ENCODE measurements at regions not wholly inside any gene's neighbourhood (a gene's known extent, or its start where the extent isn't known, plus 50 kb on each side); places are given as distances from the start of the nearest gene placed in this dataset.

DNA sequence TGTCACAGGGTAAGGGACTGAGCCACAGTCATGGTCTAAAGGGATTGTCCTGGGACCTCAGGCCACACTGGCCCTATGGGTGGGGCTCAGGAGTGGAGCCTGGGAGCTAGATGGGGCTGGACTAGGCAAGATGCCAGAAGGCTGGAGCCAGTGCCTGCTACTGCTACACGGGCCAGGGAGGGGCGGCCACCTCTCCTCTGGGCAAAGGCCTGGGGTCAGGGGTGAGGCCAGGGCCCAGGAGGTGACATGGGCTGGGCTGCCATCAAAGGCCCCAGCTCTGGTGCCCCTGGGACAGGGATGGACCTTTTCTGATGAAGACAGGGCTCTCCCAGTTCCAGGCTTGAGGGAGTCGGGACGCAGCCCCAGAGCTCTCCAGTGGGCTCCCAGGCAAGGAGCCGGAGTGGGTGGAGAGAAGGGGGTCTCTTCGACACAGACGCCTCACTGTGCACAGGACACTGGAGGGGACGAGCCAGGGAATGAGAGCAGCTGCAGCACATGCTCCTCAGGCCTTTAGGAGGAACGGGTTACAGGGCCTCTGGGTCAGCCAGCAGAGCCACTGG, 62.1 kb upstream of the IQSEC1 start:
- H3K4me3 ChIP-seq (ENCODE audit: low read depth, low read length), result no peak overlapping the region
- TF ChIP-seq, protein P1, sequence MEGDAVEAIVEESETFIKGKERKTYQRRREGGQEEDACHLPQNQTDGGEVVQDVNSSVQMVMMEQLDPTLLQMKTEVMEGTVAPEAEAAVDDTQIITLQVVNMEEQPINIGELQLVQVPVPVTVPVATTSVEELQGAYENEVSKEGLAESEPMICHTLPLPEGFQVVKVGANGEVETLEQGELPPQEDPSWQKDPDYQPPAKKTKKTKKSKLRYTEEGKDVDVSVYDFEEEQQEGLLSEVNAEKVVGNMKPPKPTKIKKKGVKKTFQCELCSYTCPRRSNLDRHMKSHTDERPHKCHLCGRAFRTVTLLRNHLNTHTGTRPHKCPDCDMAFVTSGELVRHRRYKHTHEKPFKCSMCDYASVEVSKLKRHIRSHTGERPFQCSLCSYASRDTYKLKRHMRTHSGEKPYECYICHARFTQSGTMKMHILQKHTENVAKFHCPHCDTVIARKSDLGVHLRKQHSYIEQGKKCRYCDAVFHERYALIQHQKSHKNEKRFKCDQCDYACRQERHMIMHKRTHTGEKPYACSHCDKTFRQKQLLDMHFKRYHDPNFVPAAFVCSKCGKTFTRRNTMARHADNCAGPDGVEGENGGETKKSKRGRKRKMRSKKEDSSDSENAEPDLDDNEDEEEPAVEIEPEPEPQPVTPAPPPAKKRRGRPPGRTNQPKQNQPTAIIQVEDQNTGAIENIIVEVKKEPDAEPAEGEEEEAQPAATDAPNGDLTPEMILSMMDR (IDR thresholded peaks at IDR 0.05; ENCODE audit: borderline replicate concordance, insufficient read depth, low read depth, low read length), result no peak

DNA sequence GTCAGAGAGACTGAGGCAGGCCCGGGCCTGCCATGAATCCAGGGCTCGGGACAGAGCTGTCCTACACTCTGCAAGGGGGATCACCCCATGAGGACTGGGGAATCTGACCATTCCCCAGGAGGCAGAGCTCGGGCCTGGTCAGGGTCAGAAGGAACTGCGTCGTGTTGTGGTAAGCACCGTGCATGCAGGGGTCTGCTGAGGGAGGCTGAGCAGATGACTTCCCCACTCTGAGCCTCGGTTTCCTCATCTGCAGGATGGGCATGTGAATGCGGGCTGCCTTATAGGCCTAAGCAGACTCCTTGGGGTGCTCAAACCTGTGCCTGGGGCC, 61.6 kb upstream of the IQSEC1 start:
- no peak overlapping the region for H3K4me3 ChIP-seq (ENCODE audit: low read depth, low read length)
- TF ChIP-seq, protein P1 (IDR thresholded peaks at IDR 0.05; ENCODE audit: borderline replicate concordance, insufficient read depth, low read depth, low read length), result no peak

DNA sequence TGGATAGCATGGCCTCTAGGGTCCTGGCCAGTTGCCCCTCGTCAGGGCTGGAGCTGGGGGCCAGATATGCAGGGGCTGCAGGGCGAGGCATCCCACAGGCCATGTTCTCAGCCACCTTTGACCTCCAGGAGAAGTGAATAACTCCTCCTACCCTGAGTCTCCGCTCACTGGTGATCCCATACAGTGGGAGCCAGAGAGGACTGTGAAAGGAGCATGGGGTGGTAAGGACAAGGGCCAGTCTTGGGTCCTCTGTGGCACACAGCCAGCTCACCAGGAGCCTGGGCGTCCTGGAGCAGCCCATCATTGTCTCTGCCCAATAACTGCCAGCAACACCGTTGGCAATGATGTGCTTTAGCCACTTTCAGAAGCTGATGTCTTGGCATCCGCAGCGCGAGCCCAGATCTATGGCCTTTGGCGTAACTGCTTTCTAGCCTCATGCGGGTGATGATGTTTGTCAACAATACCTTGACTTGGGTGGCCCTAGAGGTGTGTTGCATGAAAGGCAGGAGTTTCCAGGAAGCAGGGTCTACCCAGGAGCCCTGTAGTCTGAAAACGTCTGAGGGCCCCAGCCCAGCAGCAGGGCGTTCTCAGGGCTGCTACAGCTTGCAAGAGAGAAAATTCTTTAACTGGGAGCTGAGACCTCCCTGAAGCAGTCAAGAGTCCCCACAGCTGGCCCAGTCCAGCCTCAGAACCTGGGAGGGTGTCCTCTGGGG, 61.1 kb upstream of the IQSEC1 start:
- TF ChIP-seq, protein P1 (IDR thresholded peaks at IDR 0.05; ENCODE audit: borderline replicate concordance, insufficient read depth, low read depth, low read length), result no peak
- H3K4me3 ChIP-seq (ENCODE audit: low read depth, low read length), result no peak overlapping the region

DNA sequence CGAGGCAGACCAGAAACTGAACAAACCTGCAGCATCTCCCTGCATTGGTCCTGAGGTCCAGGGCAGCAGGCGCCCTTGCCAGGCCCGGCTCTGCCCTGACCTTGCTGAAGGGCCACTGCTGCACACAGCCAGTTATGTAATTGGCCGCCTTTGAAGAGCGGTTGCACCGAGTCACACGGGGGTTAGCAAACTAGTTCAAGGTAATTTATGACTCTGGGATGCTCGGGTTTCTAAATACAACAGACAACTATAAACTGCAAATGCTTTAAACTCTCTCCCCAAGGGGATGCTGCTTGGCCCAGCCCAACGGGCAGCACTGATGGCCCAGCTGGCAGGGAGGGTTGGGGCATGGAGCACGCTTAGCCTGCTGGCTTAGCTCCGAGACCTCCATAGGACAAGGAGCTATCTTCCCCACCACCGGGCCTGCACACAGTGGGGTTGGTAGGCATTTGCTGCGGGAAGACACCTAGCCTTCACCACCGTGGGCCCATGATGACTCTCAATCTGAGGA, 60.3 kb upstream of the IQSEC1 start:
- H3K4me3 ChIP-seq (ENCODE audit: low read depth, low read length), result no peak overlapping the region
- TF ChIP-seq, protein P1 (IDR thresholded peaks at IDR 0.05; ENCODE audit: borderline replicate concordance, insufficient read depth, low read depth, low read length), result no peak

DNA sequence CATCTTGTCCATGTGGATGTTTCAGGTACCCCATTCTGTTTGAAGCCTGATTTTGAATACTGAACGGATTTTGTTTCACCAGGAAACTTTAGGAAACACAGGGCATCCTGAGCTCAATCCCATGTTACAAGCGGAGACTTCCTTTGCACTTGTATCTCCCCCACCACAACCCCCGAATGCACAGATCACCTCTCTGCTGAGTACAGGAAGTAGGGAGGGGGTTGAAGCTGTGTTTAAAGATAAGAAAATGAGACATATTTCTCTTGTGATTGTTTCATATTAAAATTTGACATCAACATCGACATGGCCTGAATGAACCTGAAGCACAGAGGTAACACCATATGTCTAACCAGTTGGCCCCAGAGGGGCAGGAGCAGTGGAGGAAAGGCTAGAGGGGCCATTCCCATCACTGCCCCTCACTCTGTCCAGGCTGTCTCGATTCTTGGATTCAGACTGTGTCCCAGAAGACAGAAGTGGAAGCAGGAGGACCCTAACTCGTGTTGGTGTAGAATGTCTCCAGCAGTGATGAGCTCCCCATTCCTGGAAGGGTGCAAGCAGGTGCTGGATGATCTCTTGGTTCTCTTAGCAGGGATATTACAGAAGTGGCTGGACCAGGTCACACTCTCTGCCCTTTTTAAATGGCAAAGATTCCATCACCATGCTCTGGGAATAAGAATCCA, 59.6 kb upstream of the IQSEC1 start:
- no peak overlapping the region for H3K4me3 ChIP-seq (ENCODE audit: low read depth, low read length)
- TF ChIP-seq, protein P1 (IDR thresholded peaks at IDR 0.05; ENCODE audit: borderline replicate concordance, insufficient read depth, low read depth, low read length), result no peak

DNA sequence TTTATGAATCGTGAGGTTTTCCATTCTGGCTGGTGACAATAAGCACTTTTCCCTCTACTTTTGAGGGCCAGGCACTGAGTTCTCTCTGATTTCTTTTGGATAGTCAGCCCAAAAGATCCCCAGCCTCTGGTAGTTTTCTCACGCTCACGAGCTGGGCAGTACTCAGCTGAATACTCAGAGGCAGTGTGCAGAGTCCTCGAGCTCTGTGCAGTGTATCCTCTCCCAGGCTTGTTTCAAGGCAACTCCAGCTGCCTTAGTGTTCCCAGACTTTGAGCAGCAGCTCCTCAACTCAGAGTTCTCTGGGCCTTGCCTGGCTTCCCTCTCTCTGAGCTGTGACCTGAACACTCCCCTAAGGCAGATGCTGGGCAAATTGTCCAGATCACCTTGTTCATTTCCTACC, 59.1 kb upstream of the IQSEC1 start:
- TF ChIP-seq, protein P1 (IDR thresholded peaks at IDR 0.05; ENCODE audit: borderline replicate concordance, insufficient read depth, low read depth, low read length), result no peak
- no peak overlapping the region for H3K4me3 ChIP-seq (ENCODE audit: low read depth, low read length)
